ENCODE measurements at regions not wholly inside any gene's neighbourhood (a gene's known extent, or its start where the extent isn't known, plus 50 kb on each side); places are given as distances from the start of the nearest gene placed in this dataset.
"Not testable (repeated sequence)": the region's sequence is repeated elsewhere in the genome, so short reads cannot be mapped to it uniquely, and the experiment has no call there.

- not testable (repeated sequence) for DNase-seq
These were observed 118.1 kb upstream of the IER5L start for GRCh38 chr9:129296195-129296594.

GRCh38 chr9:129291041-129291501 is 113.0 kb upstream of the IER5L start:
- no peak for DNase-seq

GRCh38 chr9:129290606-129291005 is 112.5 kb upstream of the IER5L start:
- DNase-seq, result no peak

- DNase-seq, result no peak
These were observed 111.8 kb upstream of the IER5L start for GRCh38 chr9:129289883-129290282.

- no peak for DNase-seq
These were observed 111.2 kb upstream of the IER5L start for GRCh38 chr9:129289131-129289731.

- DNase-seq, result no peak
These were observed 109.7 kb upstream of the IER5L start for GRCh38 chr9:129287619-129288305.

DNA sequence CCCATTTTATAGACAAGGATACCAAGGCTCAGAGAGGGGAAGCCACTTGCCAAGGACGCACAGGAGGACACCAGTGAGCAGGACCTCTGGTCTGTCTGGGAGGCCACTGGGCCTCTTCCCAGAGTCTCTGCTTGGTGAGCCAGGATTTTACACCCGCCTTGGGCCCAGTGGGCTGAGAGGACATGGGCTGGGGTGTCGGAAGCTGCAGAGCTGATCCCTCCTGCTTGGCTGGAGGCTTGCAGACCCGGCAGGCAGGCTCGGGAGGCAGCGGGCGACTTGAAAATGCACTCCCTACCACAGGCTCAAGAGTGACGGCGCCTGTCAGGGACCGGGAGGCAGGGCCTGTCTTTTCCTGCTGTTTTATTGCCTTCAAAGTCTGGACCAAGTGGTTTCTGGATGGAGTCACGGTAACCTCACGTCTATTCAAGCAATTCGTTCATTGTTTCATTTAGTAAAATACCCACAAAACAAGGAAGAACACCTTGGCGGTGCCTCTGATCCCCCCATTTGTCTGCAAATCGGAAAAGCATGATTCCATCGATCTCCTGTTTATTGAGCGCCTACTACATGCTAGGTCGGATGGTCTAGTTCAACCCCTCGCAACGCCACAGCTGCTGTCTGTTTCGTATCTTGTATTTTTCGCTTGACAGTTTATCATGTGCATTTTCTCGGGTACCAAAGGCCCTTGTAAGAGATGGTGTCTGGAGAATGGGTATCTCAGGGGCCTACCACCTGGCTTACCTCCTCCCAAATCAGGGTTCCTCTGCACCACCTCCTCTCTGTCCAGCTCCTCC is 108.1 kb upstream of the IER5L start:
- no peak for DNase-seq

DNA sequence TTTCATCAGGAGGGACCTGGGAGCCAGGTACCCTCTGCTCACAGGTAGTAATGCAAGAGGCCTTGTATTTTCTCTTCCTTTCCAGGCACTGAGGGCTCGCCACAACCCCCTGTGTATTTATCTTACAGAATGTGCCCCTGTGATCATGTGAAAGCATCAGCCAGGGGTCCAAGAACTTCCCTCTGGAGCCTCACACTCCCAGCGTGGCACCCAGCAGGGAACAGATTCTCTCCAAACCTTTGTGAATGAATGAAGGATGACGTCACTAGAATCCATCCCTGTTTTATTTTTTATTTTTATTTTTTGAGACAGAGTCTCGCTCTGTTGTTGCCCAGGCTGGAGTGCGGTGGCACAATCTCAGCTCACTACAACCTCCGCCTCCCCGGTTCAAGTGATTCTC is 107.3 kb upstream of the IER5L start:
- no peak for DNase-seq

- DNase-seq, result no peak
These were observed 106.7 kb upstream of the IER5L start for GRCh38 chr9:129284607-129285291.

DNA sequence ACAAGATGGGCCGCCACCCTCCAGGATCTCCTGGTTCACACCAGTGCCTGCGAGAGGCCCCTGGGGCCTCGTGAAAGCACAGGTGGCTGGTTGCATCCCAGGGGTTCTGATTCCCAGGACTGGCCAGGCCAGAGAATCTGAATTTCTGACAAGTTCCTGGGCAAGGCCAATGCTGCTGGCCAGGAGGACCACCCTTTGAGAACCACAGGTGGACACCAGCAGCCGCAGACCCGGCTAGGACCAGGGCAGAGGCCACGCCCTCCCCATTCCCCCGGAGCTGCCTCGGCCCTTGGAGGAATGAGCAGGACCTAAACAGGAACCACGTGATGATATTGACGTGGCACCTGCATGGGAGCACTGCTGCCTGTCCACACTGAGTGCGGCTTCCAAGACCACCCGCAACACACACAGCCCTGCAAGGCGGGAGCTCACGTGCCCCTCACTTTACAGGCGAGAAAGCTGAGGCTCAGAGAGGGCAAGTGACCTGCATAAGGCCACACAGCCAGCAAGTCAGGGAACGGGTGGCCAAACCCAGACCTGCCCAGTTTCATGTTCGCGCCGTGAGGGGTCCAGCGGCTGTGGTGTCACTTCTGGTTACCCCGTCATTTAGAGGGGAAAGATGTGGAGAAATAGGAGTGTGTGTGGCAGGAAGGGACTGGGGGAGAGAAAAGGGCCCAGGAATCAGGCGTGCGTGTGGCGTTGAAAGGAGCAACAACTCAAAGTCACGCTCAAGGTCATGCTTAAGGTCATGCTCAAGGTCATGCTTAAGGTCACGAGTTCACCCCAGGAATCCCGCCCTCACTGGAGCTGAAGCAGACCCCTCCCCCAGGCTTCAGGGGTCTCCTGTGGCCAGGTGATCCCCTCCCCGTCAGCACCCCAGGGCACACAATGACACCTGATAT is 105.9 kb upstream of the IER5L start:
- DNase-seq, result no peak

- no peak for DNase-seq
These were observed 105.2 kb upstream of the IER5L start for GRCh38 chr9:129283291-129283691.

DNA sequence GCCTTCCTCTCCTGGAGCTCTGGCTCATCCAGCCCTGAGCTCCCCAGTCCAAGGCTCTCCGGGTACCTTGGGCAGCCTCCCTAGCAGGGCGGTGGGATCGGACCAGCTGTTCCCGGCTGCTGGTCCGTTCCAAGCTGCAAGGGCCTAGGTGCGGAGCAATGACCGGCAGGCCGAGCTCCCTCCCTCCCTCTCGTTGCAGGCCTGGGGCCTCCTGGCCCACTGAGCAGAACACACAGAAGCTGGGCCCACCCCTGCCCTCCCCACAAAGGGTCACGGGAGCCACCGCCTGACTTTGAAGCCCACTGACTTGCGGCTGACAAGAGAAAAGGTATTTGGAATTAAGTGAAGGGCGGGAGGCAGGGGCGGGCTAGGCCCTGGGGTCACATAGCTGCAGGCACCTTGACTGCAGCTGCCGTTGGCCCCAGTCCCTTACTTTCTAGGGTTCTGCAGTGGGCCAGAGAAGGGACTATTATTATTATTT is 104.7 kb upstream of the IER5L start:
- no peak for DNase-seq

- no peak for DNase-seq
These were observed 104.2 kb upstream of the IER5L start for GRCh38 chr9:129282272-129282671.

- DNase-seq, result no peak
These were observed 103.6 kb upstream of the IER5L start for GRCh38 chr9:129281506-129282145.

- no peak for DNase-seq
These were observed 102.7 kb upstream of the IER5L start for GRCh38 chr9:129280623-129281271.

GRCh38 chr9:129280236-129280622 is 102.2 kb upstream of the IER5L start:
- no peak for DNase-seq

DNA sequence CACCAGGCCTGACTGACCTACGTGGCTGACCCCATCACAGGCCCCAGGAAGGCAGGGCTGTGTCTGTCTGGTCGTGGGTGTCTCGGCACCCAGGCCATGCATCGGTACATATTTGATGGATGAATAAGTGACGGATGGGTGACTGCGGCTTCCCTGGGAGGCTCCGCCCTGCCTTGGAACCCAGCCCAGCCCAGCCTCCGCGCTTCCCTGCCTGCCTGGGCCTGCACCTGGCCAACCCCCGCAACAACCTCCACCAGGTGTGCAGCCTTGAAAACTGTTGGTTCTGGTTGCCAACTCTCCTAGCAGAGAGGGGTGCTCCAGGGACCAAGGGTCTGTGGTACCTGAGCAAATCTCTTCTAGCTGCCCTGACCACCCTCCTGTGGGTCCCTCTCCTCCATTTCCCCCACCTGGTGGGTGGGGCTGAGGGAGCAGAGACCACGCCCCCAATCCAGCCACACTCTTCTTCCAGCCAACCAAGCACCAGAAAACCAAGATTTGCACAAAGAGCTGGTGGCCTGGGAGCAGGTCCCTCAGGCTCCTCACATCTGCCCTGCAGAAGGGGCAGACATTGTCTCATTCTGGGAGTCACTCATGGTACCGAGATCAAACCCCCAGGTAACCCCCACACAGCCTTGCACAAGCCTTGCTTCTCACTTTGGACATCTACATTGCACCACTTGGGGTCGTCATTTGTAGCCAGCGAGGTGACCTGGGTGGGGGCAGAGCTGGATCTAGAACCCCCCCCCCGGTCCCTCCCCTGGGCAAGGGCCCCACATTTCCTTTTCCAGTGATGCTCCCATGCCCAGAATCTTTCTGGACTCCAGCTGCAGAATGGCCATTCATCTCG is 100.6 kb upstream of the IER5L start:
- DNase-seq, result no peak

DNA sequence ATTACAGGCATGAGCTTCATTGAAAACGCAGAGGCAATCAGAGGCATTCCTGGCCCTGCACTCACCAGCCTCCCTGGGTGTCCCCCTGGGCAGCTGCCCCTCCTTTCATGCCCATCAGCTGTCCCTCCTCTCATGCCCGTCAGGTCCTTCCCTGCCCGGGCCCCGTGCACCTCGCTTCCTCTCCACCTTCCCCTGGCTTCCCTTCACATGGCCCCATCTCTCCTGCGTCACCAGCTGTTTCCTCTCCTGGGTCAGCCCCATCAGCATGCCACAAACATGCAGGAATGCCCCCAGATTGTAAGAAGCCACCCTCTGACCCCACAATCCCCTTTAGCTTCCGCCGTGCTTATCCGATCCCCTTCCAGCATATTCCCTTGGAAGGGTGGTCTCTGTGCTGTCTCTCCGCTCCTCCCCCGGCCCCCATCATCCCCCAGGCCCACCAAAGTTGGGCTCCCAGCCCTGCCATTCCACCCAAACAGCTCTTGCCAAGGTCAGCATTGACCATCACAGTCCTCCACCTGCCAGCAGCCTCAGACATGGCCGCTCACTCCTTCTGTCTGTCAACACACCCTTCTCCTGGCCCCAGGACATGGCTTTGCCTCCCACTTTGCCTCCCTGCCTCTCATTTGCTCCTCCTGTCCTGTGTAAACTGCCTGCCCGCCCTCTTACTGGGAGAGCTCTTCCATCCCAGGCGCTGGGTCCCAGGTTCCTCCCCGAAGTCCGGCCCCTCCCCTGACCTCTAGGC is 98.6 kb upstream of the IER5L start:
- no peak for DNase-seq

- DNase-seq, result no peak
These were observed 97.7 kb upstream of the IER5L start for GRCh38 chr9:129275626-129276247.

Data from activated gamma-delta T cell treated with Interleukin-2 at 50 U/mL for 16 hours (primary cell).